B cell (primary cell): ENCODE measurements at regions not wholly inside any gene's neighbourhood (a gene's known extent, or its start where the extent isn't known, plus 50 kb on each side); places are given as distances from the start of the nearest gene placed in this dataset.

ENCODE experiments used
- ATAC-seq: fragments of 200-7000 bp; cut with Tn5 transposase; one replicate; pipeline ENCODE4 v1.10.0; 2021; ENCODE audit warnings: low read depth, mild to moderate bottlenecking, moderate number of reproducible peaks, moderate library complexity
- CTCF ChIA-PET: fragments of 350-600 bp; sonication (Branson Sonifier 250); formaldehyde crosslinking; loops from one replicate; lab custom pipeline; 2021; ENCODE audit warnings: antibody characterized with exemption, inconsistent platforms; lab: Charles Lee
- POLR2A ChIA-PET: fragments of 350-600 bp; sonication (Branson Sonifier 250); formaldehyde crosslinking; loops from one replicate; lab custom pipeline; 2021; ENCODE audit warnings: antibody characterized with exemption; lab: Charles Lee
- DNase-seq: peaks from one replicate; pipeline ENCODE4 v3.0.0; 2013
- H2AFZ ChIP-seq: 2 replicates; pipeline ENCODE4 v1.6.1; 2012; ENCODE audit warnings: mild to moderate bottlenecking, low read depth, low read length; ENCODE audit not compliant: insufficient read depth, poor library complexity, severe bottlenecking
- H3K27ac ChIP-seq, 2 donors: 1 replicate in 1 of 2; 2 replicates in 1 of 2; pipeline ENCODE4 v1.5.1; 2012 to 2013; ENCODE audit warnings: low read length in 2 of 2, mild to moderate bottlenecking in 2 of 2, moderate library complexity in 1 of 2
- H3K27me3 ChIP-seq, 4 experiments: fragments of 200-600 bp in 1 of 4; sonication (generic) in 1 of 4; replicated peaks in 1 of 4; 1 replicate in 2 of 4; 2 replicates in 2 of 4; pipeline versions ENCODE4 v1.6.1 to v1.7.0; 2013 to 2016; ENCODE audit warnings: low read length in 3 of 4, mild to moderate bottlenecking in 2 of 4, mixed read lengths in 1 of 4, moderate library complexity in 1 of 4; ENCODE audit not compliant: insufficient read depth in 4 of 4, control insufficient read depth in 3 of 4; ENCODE audit errors: control extremely low read depth in 1 of 4
- H3K36me3 ChIP-seq, 2 experiments: replicated peaks in 1 of 2; 1 replicate in 1 of 2; 2 replicates in 1 of 2; pipeline versions ENCODE4 v1.6.1 to v1.7.1; 2013; ENCODE audit warnings: low read length in 1 of 2; ENCODE audit not compliant: insufficient read depth in 2 of 2, control insufficient read depth in 1 of 2; ENCODE audit errors: control extremely low read depth in 1 of 2, extremely low read depth in 1 of 2
- H3K4me1 ChIP-seq, 2 donors: fragments of 200-600 bp in 1 of 2; sonication (generic) in 1 of 2; 1 replicate in 1 of 2; 2 replicates in 1 of 2; pipeline versions ENCODE4 v1.5.1 to v1.6.1; 2013 to 2017; ENCODE audit warnings: low read length in 2 of 2; ENCODE audit not compliant: control insufficient read depth in 2 of 2, insufficient read depth in 2 of 2
- H3K4me2 ChIP-seq: replicated peaks from 2 replicates; pipeline ENCODE3; 2012; ENCODE audit warnings: mild to moderate bottlenecking, low read depth, low read length; ENCODE audit not compliant: poor library complexity, severe bottlenecking
- H3K4me3 ChIP-seq, 5 experiments: fragments of 200-600 bp in 1 of 5; sonication (generic) in 1 of 5; 1 replicate in 3 of 5; 2 replicates in 2 of 5; pipeline versions ENCODE4 v1.5.1 to v1.7.0; 2011 to 2016; ENCODE audit warnings: low read length in 4 of 5, mild to moderate bottlenecking in 4 of 5, low read depth in 2 of 5, control low read depth in 1 of 5, moderate library complexity in 1 of 5; ENCODE audit not compliant: insufficient read depth in 1 of 5; ENCODE audit errors: control extremely low read depth in 1 of 5, extremely low read depth in 1 of 5
- H3K79me2 ChIP-seq: fragments of 200-600 bp; sonication (generic); one replicate; pipeline ENCODE4 v1.6.0; 2016; ENCODE audit warnings: low read length; ENCODE audit not compliant: control insufficient read depth, insufficient read depth
- H3K9ac ChIP-seq: fragments of 200-600 bp; sonication (generic); 2 replicates; pipeline ENCODE4 v1.6.1; 2017; ENCODE audit warnings: mild to moderate bottlenecking, low read length, moderate library complexity
- H3K9me3 ChIP-seq, 3 donors: one replicate each; pipeline versions ENCODE4 v1.6.1 to v1.7.1; 2013; ENCODE audit warnings: low read length in 2 of 3; ENCODE audit not compliant: control insufficient read depth in 2 of 3, insufficient read depth in 1 of 3; ENCODE audit errors: control extremely low read depth in 1 of 3
- H4K20me1 ChIP-seq: 2 replicates; pipeline ENCODE4 v1.6.0; 2012; ENCODE audit warnings: mild to moderate bottlenecking, low read length; ENCODE audit not compliant: insufficient read depth, control insufficient read depth, poor library complexity, severe bottlenecking
- H3K27ac Mint-ChIP-seq: one replicate; pipeline ENCODE4 v1.8.0; 2021; ENCODE audit warnings: mixed read lengths
- H3K27me3 Mint-ChIP-seq: one replicate; pipeline ENCODE4 v1.8.0; 2021; ENCODE audit warnings: mixed read lengths
- H3K4me1 Mint-ChIP-seq: one replicate; pipeline ENCODE4 v1.8.0; 2021; ENCODE audit warnings: mixed read lengths
- H3K4me3 Mint-ChIP-seq: one replicate; pipeline ENCODE4 v1.8.0; 2021; ENCODE audit warnings: mixed read lengths
- H3K9me3 Mint-ChIP-seq: one replicate; pipeline ENCODE4 v1.8.0; 2022; ENCODE audit warnings: mixed read lengths; ENCODE audit not compliant: insufficient read depth
- CTCF ChIP-seq: fragments of 200-600 bp; IDR thresholded peaks from one replicate; pipeline ENCODE4 v1.8.0; 2022; ENCODE audit warnings: antibody characterized with exemption, mild to moderate bottlenecking
- EZH2 ChIP-seq: IDR thresholded peaks from 2 replicates; pipeline ENCODE4 v1.6.1; 2012; ENCODE audit warnings: borderline replicate concordance, low read depth, mild to moderate bottlenecking, moderate library complexity, low read length; ENCODE audit not compliant: insufficient read depth, poor library complexity, severe bottlenecking
- WGBS: methylation state at CpG from one replicate; pipeline ENCODE4 v1.1.5; 2013; ENCODE audit warnings: missing lambda C conversion rate; ENCODE audit not compliant: insufficient coverage; 5-methylcytosine and 5-hydroxymethylcytosine counted together
- intact Hi-C: fragments of 100-400 bp; cut with micrococcal nuclease; formaldehyde crosslinking; loops from one replicate; pipeline ENCODE4 v1.10.0; 2022

- Histone ChIP-seq H3K9me3 (peaks cover 0 to 3% (median 0%) of the 10 kb centered on the region in 3 donors), H3K36me3 (no peaks in the 10 kb centered on the region), H3K79me2 (no peaks in the 10 kb centered on the region), H3K9ac (no peak overlapping the region), H3K27ac (no peak overlapping the region), H4K20me1 (no peaks in the 10 kb centered on the region), H3K4me3 (no peak overlapping the region), H3K4me2 (no peak overlapping the region), H3K27me3 (no peaks in the 10 kb centered on the region), H2AFZ (no peak overlapping the region), H3K4me1 (no peaks in the 10 kb centered on the region)
- intact Hi-C loops: no loop called here
- ChIA-PET CTCF (no interaction called here), POLR2A (no interaction called here)
- no peak overlapping the region for H3K4me3 Mint-ChIP-seq
- TF ChIP-seq CTCF: no peak
- no peak for TF ChIP-seq EZH2
- H3K4me1 Mint-ChIP-seq: no peaks in the 10 kb centered on the region
- H3K9me3 Mint-ChIP-seq: no peaks in the 10 kb centered on the region
- DNase-seq: no peak
- ATAC-seq: no peak
- WGBS: 80% methylated on average over 1 of the region's 1 CpG
- peaks cover 4% of the 10 kb centered on the region for H3K27me3 Mint-ChIP-seq
- H3K27ac Mint-ChIP-seq: no peak overlapping the region
These were observed 311.1 kb downstream of the CDC5L start for GRCh38 chr6:44698602-44699001.

- Mint-ChIP-seq H3K27ac (no peak overlapping the region), H3K4me1 (no peaks in the 10 kb centered on the region), H3K27me3 (peaks cover 8% of the 10 kb centered on the region), H3K4me3 (no peak overlapping the region), H3K9me3 (no peaks in the 10 kb centered on the region)
- CTCF ChIA-PET: no interaction called here
- H3K4me2 ChIP-seq: no peak overlapping the region
- no peak for TF ChIP-seq EZH2
- 62% methylated on average over 1 of the region's 1 CpG for WGBS
- POLR2A ChIA-PET: no interaction called here
- no peaks in the 10 kb centered on the region for H3K27me3 ChIP-seq
- no peaks in the 10 kb centered on the region for H3K79me2 ChIP-seq
- no peak overlapping the region for H3K4me3 ChIP-seq
- no peak overlapping the region for H3K27ac ChIP-seq
- no peak for DNase-seq
- H2AFZ ChIP-seq: no peak overlapping the region
- H3K9ac ChIP-seq: no peak overlapping the region
- no peaks in the 10 kb centered on the region for H3K36me3 ChIP-seq
- H3K9me3 ChIP-seq: peaks cover 0 to 3% (median 0%) of the 10 kb centered on the region in 3 donors
- H3K4me1 ChIP-seq: no peaks in the 10 kb centered on the region
- intact Hi-C loops: no loop called here
- no peaks in the 10 kb centered on the region for H4K20me1 ChIP-seq
- ATAC-seq: no peak
These were observed 311.6 kb downstream of the CDC5L start for GRCh38 chr6:44699082-44699481.
